Osteoblast (primary cell): ENCODE measurements at regions not wholly inside any gene's neighbourhood (a gene's known extent, or its start where the extent isn't known, plus 50 kb on each side); places are given as distances from the start of the nearest gene placed in this dataset. TPM values are rescaled to one million over a fixed set of nuclear protein-coding genes. Genes with fewer than 3 reads are reported as not detected.
A peak's percentile ranks its signal among the peaks of the same experiment; 100 is the strongest.

Experiments
- DNase-seq: peaks from one replicate; pipeline ENCODE4 v3.0.0; 2011; ENCODE audit warnings: low spot score, mixed read lengths; ENCODE audit not compliant: insufficient read length; ENCODE audit errors: missing footprints
- H2AFZ ChIP-seq: 2 replicates; pipeline ENCODE4 v1.6.0; 2011; ENCODE audit warnings: mild to moderate bottlenecking, low read length
- H3K27ac ChIP-seq: 2 replicates; pipeline ENCODE4 v1.5.1; 2011; ENCODE audit warnings: mild to moderate bottlenecking, low read depth, low read length, moderate library complexity
- H3K27me3 ChIP-seq: 2 replicates; pipeline ENCODE4 v1.6.0; 2012; ENCODE audit warnings: mild to moderate bottlenecking, control low read depth, inconsistent platforms, low read length, moderate library complexity; ENCODE audit not compliant: insufficient read depth
- H3K36me3 ChIP-seq: 2 replicates; pipeline ENCODE4 v1.5.1; 2011; ENCODE audit warnings: mild to moderate bottlenecking, low read length, control low read depth, moderate library complexity; ENCODE audit not compliant: insufficient read depth
- H3K4me1 ChIP-seq: 2 replicates; pipeline ENCODE4 v1.5.1; 2011; ENCODE audit warnings: mild to moderate bottlenecking, low read length, control low read depth, moderate library complexity; ENCODE audit not compliant: insufficient read depth
- H3K4me2 ChIP-seq: 2 replicates; pipeline ENCODE4 v1.6.0; 2011; ENCODE audit warnings: mild to moderate bottlenecking, low read length; ENCODE audit not compliant: insufficient read depth
- H3K4me3 ChIP-seq: fragments of 200-600 bp; sonication (generic); 3 replicates; pipeline ENCODE4 v1.5.1; 2012; ENCODE audit warnings: mild to moderate bottlenecking, low read length, inconsistent platforms; ENCODE audit not compliant: insufficient read depth
- H3K79me2 ChIP-seq: 2 replicates; pipeline ENCODE4 v1.6.0; 2012; ENCODE audit warnings: mild to moderate bottlenecking, low read length, control low read depth, inconsistent platforms; ENCODE audit not compliant: insufficient read depth
- H3K9me3 ChIP-seq: 2 replicates; pipeline ENCODE4 v1.5.1; 2011; ENCODE audit warnings: low read depth, low read length, control low read depth
- H4K20me1 ChIP-seq: 2 replicates; pipeline ENCODE4 v1.6.0; 2012; ENCODE audit warnings: mild to moderate bottlenecking, low read length, control low read depth; ENCODE audit not compliant: insufficient read depth
- small RNA-seq: library from RNA; depleted of rRNA; stranded (forward); fragments of <200 nt; gene quantifications from one replicate; pipeline ENCODE3, GENCODE V24; 2012
- TF ChIP-seq, protein P1 (sequence below): IDR thresholded peaks from 2 replicates; pipeline ENCODE4 v1.5.1; 2011; ENCODE audit warnings: mild to moderate bottlenecking, low read depth, low read length, moderate library complexity; ENCODE audit errors: extremely low read depth

DNA sequence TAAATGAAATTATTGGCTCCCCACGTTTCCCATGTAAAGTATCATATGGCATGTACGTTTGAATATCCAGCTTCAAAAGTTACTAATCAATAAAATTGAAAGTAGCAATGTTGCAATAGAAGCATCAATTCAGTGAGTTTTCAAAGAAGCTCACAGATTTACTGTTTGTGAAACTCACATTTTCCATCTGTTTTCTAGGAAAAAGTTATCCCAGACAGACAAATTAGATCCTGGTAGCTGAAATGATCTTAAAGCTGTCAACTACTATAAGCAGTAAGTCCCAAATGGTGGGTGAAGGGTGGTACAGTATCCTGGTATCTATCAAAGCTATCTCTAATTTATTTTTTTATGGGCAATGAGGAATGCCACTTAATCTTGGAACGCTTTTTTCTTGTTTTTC, 60.7 kb upstream of the MXRA5 start:
- H3K36me3 ChIP-seq = no peaks in the 10 kb centered on the region
- TF ChIP-seq, protein P1, sequence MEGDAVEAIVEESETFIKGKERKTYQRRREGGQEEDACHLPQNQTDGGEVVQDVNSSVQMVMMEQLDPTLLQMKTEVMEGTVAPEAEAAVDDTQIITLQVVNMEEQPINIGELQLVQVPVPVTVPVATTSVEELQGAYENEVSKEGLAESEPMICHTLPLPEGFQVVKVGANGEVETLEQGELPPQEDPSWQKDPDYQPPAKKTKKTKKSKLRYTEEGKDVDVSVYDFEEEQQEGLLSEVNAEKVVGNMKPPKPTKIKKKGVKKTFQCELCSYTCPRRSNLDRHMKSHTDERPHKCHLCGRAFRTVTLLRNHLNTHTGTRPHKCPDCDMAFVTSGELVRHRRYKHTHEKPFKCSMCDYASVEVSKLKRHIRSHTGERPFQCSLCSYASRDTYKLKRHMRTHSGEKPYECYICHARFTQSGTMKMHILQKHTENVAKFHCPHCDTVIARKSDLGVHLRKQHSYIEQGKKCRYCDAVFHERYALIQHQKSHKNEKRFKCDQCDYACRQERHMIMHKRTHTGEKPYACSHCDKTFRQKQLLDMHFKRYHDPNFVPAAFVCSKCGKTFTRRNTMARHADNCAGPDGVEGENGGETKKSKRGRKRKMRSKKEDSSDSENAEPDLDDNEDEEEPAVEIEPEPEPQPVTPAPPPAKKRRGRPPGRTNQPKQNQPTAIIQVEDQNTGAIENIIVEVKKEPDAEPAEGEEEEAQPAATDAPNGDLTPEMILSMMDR = no peak
- no peaks in the 10 kb centered on the region for H3K27me3 ChIP-seq
- no peak for DNase-seq
- H3K4me1 ChIP-seq = no peaks in the 10 kb centered on the region
- no peak overlapping the region for H3K4me2 ChIP-seq
- H3K27ac ChIP-seq = no peak overlapping the region
- no peaks in the 10 kb centered on the region for H4K20me1 ChIP-seq
- no peak overlapping the region for H3K4me3 ChIP-seq
- no peak overlapping the region for H2AFZ ChIP-seq
- no peaks in the 10 kb centered on the region for H3K79me2 ChIP-seq
- H3K9me3 ChIP-seq = no peaks in the 10 kb centered on the region

DNA sequence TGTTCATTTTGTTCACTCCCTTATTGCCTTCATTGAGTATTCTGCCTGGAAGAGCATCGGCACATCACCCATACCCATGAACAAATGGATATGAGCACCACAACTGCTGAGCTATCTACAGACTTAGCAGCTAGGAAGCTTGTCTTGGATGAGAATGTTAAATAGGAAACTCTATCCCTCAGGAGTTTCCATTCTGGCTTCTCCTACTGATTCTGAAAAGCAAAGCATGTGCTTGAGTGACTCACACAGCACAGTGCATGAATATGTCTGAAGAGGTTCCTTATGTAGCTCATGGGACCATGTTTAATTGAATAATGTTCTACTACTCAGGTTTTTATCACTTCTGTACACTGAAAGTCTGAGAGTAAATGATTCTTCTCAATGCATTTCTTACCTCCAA, 57.3 kb upstream of the MXRA5 start:
- no peaks in the 10 kb centered on the region for H3K36me3 ChIP-seq
- TF ChIP-seq, protein P1 = no peak
- no peak overlapping the region for H3K4me2 ChIP-seq
- no peaks in the 10 kb centered on the region for H3K27me3 ChIP-seq
- DNase-seq = peak; percentile 18
- no peak overlapping the region for H2AFZ ChIP-seq
- H3K4me3 ChIP-seq = no peak overlapping the region
- no peaks in the 10 kb centered on the region for H4K20me1 ChIP-seq
- H3K27ac ChIP-seq = no peak overlapping the region
- H3K9me3 ChIP-seq = no peaks in the 10 kb centered on the region
- H3K4me1 ChIP-seq = no peaks in the 10 kb centered on the region
- H3K79me2 ChIP-seq = no peaks in the 10 kb centered on the region

Small RNAs in the stretch of these regions (small RNA-seq; reads per million reads assigned to genes)
- not detected for gene SNORA48B
